ENCODE measurements at regions not wholly inside any gene's neighbourhood (a gene's known extent, or its start where the extent isn't known, plus 50 kb on each side); places are given as distances from the start of the nearest gene placed in this dataset.
A peak's percentile ranks its signal among the peaks of the same experiment; 100 is the strongest.

- H3K4me3 ChIP-seq (ENCODE audit: low read depth in 2 of 2, low read length in 2 of 2) = no peak overlapping the region
- POLR2A ChIA-PET = no interaction called here
- no peaks in the 10 kb centered on the region; the same call in 1 of the 2 replicates for H3K27me3 ChIP-seq (ENCODE audit: control insufficient read depth, insufficient read depth, low read length)
- intact Hi-C loops (cut with micrococcal nuclease; ENCODE audit: unreplicated experiment) (no loop called here), in situ Hi-C loops (cut with HindIII; ENCODE audit: low pct_unique_long_range_greater_than_20kb, low sequenced_read_pairs) (no loop called here)
- H3K9me3 ChIP-seq (ENCODE audit: control insufficient read depth, insufficient read depth, low read depth, low read length) = no peaks in the 10 kb centered on the region
- no peaks in the 10 kb centered on the region for H3K4me1 ChIP-seq (ENCODE audit: control insufficient read depth, insufficient read depth, low read length)
- TF ChIP-seq SIN3A (IDR thresholded peaks at IDR 0.05; ENCODE audit: borderline replicate concordance, insufficient read depth, low read depth, low read length) (no peak), REST (IDR thresholded peaks at IDR 0.05; ENCODE audit: insufficient read depth in 1 of 2, low read depth in 2 of 2, low read length in 1 of 2) (no peak), CTCF (IDR thresholded peaks at IDR 0.05) (peak; percentile 69), TCF7L2 (IDR thresholded peaks at IDR 0.05; ENCODE audit: low read depth, low read length) (no peak), POLR2AphosphoS5 (IDR thresholded peaks at IDR 0.05; ENCODE audit: low read depth, low read length) (no peak)
- CTCF ChIA-PET = interaction anchor here (0.6 kb wide), 2 partner anchors 44 to 102 kb away, joined by 4 to 6 read pairs; no protein-coding TSS in a partner anchor
- DNase-seq (ENCODE audit: low read depth, low spot score) (no peak), ATAC-seq (no peak)
- BruUV-seq (replicated peaks) = no TSS peak
- no peak overlapping the region for H3K27ac ChIP-seq (ENCODE audit: low read length)
- H3K36me3 ChIP-seq (ENCODE audit: control insufficient read depth, insufficient read depth, low read length) = no peaks in the 10 kb centered on the region
Measured at GRCh38 chr22:49701380-49702067, 126.1 kb downstream of the BRD1 start.

GRCh38 chr22:49699928-49700498 lies 127.7 kb downstream of the BRD1 start:
- DNase-seq (ENCODE audit: low read depth, low spot score) = no peak
- ChIA-PET CTCF (no interaction called here), POLR2A (no interaction called here)
- Histone ChIP-seq H3K4me1 (ENCODE audit: control insufficient read depth, insufficient read depth, low read length) (no peaks in the 10 kb centered on the region), H3K36me3 (ENCODE audit: control insufficient read depth, insufficient read depth, low read length) (no peaks in the 10 kb centered on the region), H3K4me3 (ENCODE audit: low read depth in 2 of 2, low read length in 2 of 2) (no peak overlapping the region), H3K27ac (ENCODE audit: low read length) (no peak overlapping the region), H3K27me3 (ENCODE audit: control insufficient read depth, insufficient read depth, low read length) (no peaks in the 10 kb centered on the region; the same call in 1 of the 2 replicates), H3K9me3 (ENCODE audit: control insufficient read depth, insufficient read depth, low read depth, low read length) (no peaks in the 10 kb centered on the region)
- peak; percentile 42; the same call in 1 of the 2 replicates for ATAC-seq
- intact Hi-C loops (cut with micrococcal nuclease; ENCODE audit: unreplicated experiment) = no loop called here
- no peak for TF ChIP-seq POLR2AphosphoS5 (IDR thresholded peaks at IDR 0.05; ENCODE audit: low read depth, low read length)
- TF ChIP-seq CTCF (IDR thresholded peaks at IDR 0.05) = no peak
- no peak for TF ChIP-seq REST (IDR thresholded peaks at IDR 0.05; ENCODE audit: insufficient read depth in 1 of 2, low read depth in 2 of 2, low read length in 1 of 2)
- TF ChIP-seq TCF7L2 (IDR thresholded peaks at IDR 0.05; ENCODE audit: low read depth, low read length) = no peak
- TF ChIP-seq SIN3A (IDR thresholded peaks at IDR 0.05; ENCODE audit: borderline replicate concordance, insufficient read depth, low read depth, low read length) = no peak
- no TSS peak for BruUV-seq (replicated peaks)
- in situ Hi-C loops (cut with HindIII; ENCODE audit: low pct_unique_long_range_greater_than_20kb, low sequenced_read_pairs) = no loop called here

All from Panc1 (cell line).